ENCODE measurements at regions not wholly inside any gene's neighbourhood (a gene's known extent, or its start where the extent isn't known, plus 50 kb on each side); places are given as distances from the start of the nearest gene placed in this dataset.

DNA sequence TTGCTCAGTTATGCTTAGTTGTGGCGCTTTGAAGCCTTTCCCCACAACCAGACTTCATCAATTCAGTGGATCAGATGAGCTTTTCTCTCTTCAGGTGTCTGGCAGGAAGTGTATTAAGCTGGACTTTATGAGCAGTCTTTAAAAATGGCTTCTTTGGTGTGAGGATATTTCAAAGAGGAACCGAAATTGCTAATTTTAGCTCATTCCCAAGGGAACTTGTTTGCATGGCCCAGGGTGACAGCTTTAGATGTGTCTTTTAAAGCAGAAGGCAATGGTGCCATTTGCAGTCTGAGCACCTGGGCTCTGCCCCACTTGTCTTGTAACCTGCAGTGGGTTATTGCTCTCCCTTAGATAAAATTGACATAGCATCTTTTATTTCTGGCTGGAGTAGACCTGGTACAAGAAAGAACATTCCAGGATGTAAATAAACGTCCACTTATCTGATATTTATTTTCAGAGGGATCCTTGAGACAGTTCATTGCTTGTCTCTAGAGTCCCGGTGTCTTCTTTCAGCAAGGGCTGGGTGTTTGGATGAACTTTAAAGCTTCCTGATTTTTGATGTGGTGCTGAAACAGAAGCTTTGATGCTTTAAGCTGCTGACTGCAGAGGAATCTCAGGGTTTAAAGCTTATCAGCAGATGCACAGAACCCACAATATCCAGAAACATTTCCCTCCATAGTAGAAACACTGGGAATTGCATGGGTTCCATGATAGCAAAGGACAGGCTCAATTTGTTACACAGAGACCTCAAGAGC, 241.7 kb downstream of the ADGRL2 start:
- TF ChIP-seq POLR2AphosphoS5 (IDR thresholded peaks at IDR 0.05; ENCODE audit: low read depth, low read length): no peak
- TF ChIP-seq POLR2A (IDR thresholded peaks at IDR 0.05; ENCODE audit: low read depth, low read length): no peak
- TF ChIP-seq TAF1 (IDR thresholded peaks at IDR 0.05; ENCODE audit: borderline replicate concordance, low read depth, low read length): no peak
